DND-41 (cell line): ENCODE measurements at regions not wholly inside any gene's neighbourhood (a gene's known extent, or its start where the extent isn't known, plus 50 kb on each side); places are given as distances from the start of the nearest gene placed in this dataset.

Experiments
- EZH2 ChIP-seq: IDR thresholded peaks from 3 replicates; pipeline ENCODE4 v1.6.1; 2012; ENCODE audit warnings: borderline replicate concordance, low read depth, mild to moderate bottlenecking, moderate library complexity, low read length, inconsistent platforms; ENCODE audit not compliant: severe bottlenecking
- TF ChIP-seq, protein P1 (sequence below): IDR thresholded peaks from 2 replicates; pipeline ENCODE4 v1.5.1; 2012; ENCODE audit warnings: borderline replicate concordance, low read length, moderate library complexity, mild to moderate bottlenecking; ENCODE audit not compliant: poor library complexity, severe bottlenecking; ENCODE audit errors: extremely low read depth

DNA sequence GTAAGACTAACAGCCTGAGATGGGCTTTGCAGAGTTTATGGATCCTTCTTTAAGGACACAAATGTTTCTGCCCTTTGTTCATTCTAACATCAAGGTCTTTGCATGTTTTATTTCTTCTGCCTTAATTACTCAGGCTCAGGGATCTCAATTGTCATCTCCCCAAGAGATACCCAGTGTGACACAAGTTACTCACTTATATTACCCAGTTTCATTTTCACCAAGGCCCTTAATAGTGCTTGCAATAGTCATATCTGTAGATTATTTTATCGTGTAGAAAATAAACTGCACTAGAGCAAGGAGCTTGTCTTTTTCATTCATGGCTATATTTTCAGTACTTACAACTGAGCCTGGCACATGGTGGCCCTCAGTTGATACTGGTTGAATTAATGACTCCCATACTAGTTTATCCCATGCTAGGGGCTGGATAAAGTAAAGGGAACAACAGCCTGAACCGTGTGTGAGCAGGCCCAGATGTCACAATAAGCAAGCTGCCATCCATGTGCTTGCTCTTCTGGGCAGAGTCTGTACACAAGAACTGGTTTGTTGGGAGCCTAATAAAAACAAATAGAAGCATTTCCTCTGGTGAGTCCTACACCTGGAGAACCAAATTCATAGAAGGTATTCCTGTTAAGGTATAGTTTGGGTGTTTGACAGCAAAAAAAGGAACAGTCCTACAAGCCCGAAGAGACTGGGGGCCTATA, 112.5 kb upstream of the CD180 start:
- TF ChIP-seq, protein P1, sequence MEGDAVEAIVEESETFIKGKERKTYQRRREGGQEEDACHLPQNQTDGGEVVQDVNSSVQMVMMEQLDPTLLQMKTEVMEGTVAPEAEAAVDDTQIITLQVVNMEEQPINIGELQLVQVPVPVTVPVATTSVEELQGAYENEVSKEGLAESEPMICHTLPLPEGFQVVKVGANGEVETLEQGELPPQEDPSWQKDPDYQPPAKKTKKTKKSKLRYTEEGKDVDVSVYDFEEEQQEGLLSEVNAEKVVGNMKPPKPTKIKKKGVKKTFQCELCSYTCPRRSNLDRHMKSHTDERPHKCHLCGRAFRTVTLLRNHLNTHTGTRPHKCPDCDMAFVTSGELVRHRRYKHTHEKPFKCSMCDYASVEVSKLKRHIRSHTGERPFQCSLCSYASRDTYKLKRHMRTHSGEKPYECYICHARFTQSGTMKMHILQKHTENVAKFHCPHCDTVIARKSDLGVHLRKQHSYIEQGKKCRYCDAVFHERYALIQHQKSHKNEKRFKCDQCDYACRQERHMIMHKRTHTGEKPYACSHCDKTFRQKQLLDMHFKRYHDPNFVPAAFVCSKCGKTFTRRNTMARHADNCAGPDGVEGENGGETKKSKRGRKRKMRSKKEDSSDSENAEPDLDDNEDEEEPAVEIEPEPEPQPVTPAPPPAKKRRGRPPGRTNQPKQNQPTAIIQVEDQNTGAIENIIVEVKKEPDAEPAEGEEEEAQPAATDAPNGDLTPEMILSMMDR, result no peak
- TF ChIP-seq EZH2, result no peak
